NOMO-1 treated with DMSO at 0.1 percent for 48 hours (cell line): ENCODE measurements at regions not wholly inside any gene's neighbourhood (a gene's known extent, or its start where the extent isn't known, plus 50 kb on each side); places are given as distances from the start of the nearest gene placed in this dataset.

Experiments
- DNase-seq: peaks from one replicate; lab custom pipeline; 2025; ENCODE audit not compliant: unreplicated experiment; lab: John Stamatoyannopoulos, UW

GRCh38 chr5:98103807-98104206 is 669.7 kb upstream of the RGMB start:
- DNase-seq, result no peak

GRCh38 chr5:98104454-98105188 is 668.8 kb upstream of the RGMB start:
- DNase-seq, result peak; percentile 38

GRCh38 chr5:98105681-98106080 is 667.8 kb upstream of the RGMB start:
- DNase-seq, result peak; percentile 46

- DNase-seq, result no peak
Observed at GRCh38 chr5:98106116-98107031, 667.1 kb upstream of the RGMB start.

- peak; percentile 58 for DNase-seq
Observed at GRCh38 chr5:98108497-98108896, 665.0 kb upstream of the RGMB start.

- DNase-seq, result no peak
Observed at GRCh38 chr5:98109561-98110006, 663.9 kb upstream of the RGMB start.

- DNase-seq, result no peak
Observed at GRCh38 chr5:98110282-98110691, 663.2 kb upstream of the RGMB start.

GRCh38 chr5:98110791-98111190 is 662.7 kb upstream of the RGMB start:
- no peak for DNase-seq

GRCh38 chr5:98111686-98112085 is 661.8 kb upstream of the RGMB start:
- no peak for DNase-seq

GRCh38 chr5:98121036-98121936 is 652.2 kb upstream of the RGMB start:
- no peak for DNase-seq

GRCh38 chr5:98128271-98128670 is 645.2 kb upstream of the RGMB start:
- no peak for DNase-seq

GRCh38 chr5:98128846-98129245 is 644.6 kb upstream of the RGMB start:
- no peak for DNase-seq

- DNase-seq, result no peak
Observed at GRCh38 chr5:98130261-98131035, 643.0 kb upstream of the RGMB start.

GRCh38 chr5:98144116-98144515 is 629.3 kb upstream of the RGMB start:
- no peak for DNase-seq

GRCh38 chr5:98144710-98145109 is 628.8 kb upstream of the RGMB start:
- no peak for DNase-seq

- DNase-seq, result no peak
Observed at GRCh38 chr5:98157368-98157767, 616.1 kb upstream of the RGMB start.

- no peak for DNase-seq
Observed at GRCh38 chr5:98158440-98158839, 615.0 kb upstream of the RGMB start.

GRCh38 chr5:98163796-98164493 is 609.5 kb upstream of the RGMB start:
- DNase-seq, result no peak

- DNase-seq, result no peak
Observed at GRCh38 chr5:98168871-98169270, 604.6 kb upstream of the RGMB start.

- DNase-seq, result no peak
Observed at GRCh38 chr5:98170994-98171393, 602.5 kb upstream of the RGMB start.
